HEK293T (cell line): ENCODE measurements at regions not wholly inside any gene's neighbourhood (a gene's known extent, or its start where the extent isn't known, plus 50 kb on each side); places are given as distances from the start of the nearest gene placed in this dataset.
A peak's percentile ranks its signal among the peaks of the same experiment; 100 is the strongest.

Experiments used
- CTCF ChIA-PET: fragments of 350-600 bp; formaldehyde crosslinking; extraction: SDS; loops from one replicate; lab custom pipeline; 2021; ENCODE audit warnings: antibody characterized with exemption, inconsistent platforms; lab: Yijun Ruan, JAX
- POLR2A ChIA-PET: fragments of 350-600 bp; formaldehyde crosslinking; extraction: SDS; loops from one replicate; lab custom pipeline; 2020; ENCODE audit warnings: antibody characterized with exemption, inconsistent platforms; lab: Yijun Ruan, JAX
- DNase-seq: peaks from one replicate; pipeline ENCODE4 v3.0.0; 2012; ENCODE audit warnings: mixed read lengths; ENCODE audit errors: extremely low spot score
- ARNT ChIP-seq: fragments of 450-650 bp; IDR thresholded peaks from 2 replicates; pipeline ENCODE4 v1.6.1; 2017; ENCODE audit warnings: mild to moderate bottlenecking
- BHLHE40 ChIP-seq: fragments of 450-650 bp; IDR thresholded peaks from 2 replicates; pipeline ENCODE4 v1.6.1; 2016; ENCODE audit warnings: mild to moderate bottlenecking, moderate library complexity, borderline replicate concordance
- CTBP1 ChIP-seq: fragments of 450-650 bp; IDR thresholded peaks from 2 replicates; pipeline ENCODE4 v1.6.1; 2016; ENCODE audit warnings: borderline replicate concordance
- ELF4 ChIP-seq: fragments of 450-650 bp; IDR thresholded peaks from 2 replicates; pipeline ENCODE4 v1.6.1; 2017; ENCODE audit warnings: antibody characterized with exemption
- FOXA1 ChIP-seq: fragments of 450-650 bp; IDR thresholded peaks from 2 replicates; pipeline ENCODE4 v1.6.1; 2016; ENCODE audit warnings: mild to moderate bottlenecking
- FOXK2 ChIP-seq: fragments of 450-650 bp; IDR thresholded peaks from 2 replicates; pipeline ENCODE4 v1.6.1; 2016; ENCODE audit warnings: mild to moderate bottlenecking
- FOXM1 ChIP-seq: fragments of 450-650 bp; IDR thresholded peaks from 2 replicates; pipeline ENCODE4 v1.6.1; 2017; ENCODE audit warnings: mild to moderate bottlenecking, borderline replicate concordance
- HDGF ChIP-seq: fragments of 450-650 bp; IDR thresholded peaks from 2 replicates; pipeline ENCODE4 v1.6.1; 2017; ENCODE audit warnings: antibody characterized with exemption, borderline replicate concordance
- L3MBTL2 ChIP-seq: fragments of 450-650 bp; conservative IDR thresholded peaks from 2 replicates; pipeline ENCODE4 v1.6.1; 2016; ENCODE audit warnings: mild to moderate bottlenecking
- LEF1 ChIP-seq: fragments of 450-650 bp; IDR thresholded peaks from 2 replicates; pipeline ENCODE4 v1.6.1; 2017; ENCODE audit warnings: mild to moderate bottlenecking, borderline replicate concordance
- NFRKB ChIP-seq: fragments of 450-650 bp; IDR thresholded peaks from 2 replicates; pipeline ENCODE4 v1.6.1; 2016; ENCODE audit warnings: mild to moderate bottlenecking, moderate library complexity
- PKNOX1 ChIP-seq: fragments of 450-650 bp; IDR thresholded peaks from 2 replicates; pipeline ENCODE4 v1.6.1; 2016
- SP1 ChIP-seq: fragments of 450-650 bp; IDR thresholded peaks from 2 replicates; pipeline ENCODE4 v1.6.1; 2017
- SUZ12 ChIP-seq: fragments of 450-650 bp; IDR thresholded peaks from 2 replicates; pipeline ENCODE4 v1.6.1; 2016; ENCODE audit warnings: mild to moderate bottlenecking
- TARDBP ChIP-seq: fragments of 450-650 bp; IDR thresholded peaks from 2 replicates; pipeline ENCODE4 v1.6.1; 2016
- ZNF384 ChIP-seq: fragments of 450-650 bp; IDR thresholded peaks from 2 replicates; pipeline ENCODE4 v1.6.1; 2016

- DNase-seq = peak; percentile 22
- TF ChIP-seq ELF4 = no peak
- TF ChIP-seq SUZ12 = no peak
- peak; percentile 64 for TF ChIP-seq CTBP1
- TF ChIP-seq PKNOX1 = peak; percentile 92
- CTCF ChIA-PET = no interaction called here
- POLR2A ChIA-PET = no interaction called here
Observed at GRCh38 chr18:61973273-61974115, 80.7 kb upstream of the RNF152 start.

DNA sequence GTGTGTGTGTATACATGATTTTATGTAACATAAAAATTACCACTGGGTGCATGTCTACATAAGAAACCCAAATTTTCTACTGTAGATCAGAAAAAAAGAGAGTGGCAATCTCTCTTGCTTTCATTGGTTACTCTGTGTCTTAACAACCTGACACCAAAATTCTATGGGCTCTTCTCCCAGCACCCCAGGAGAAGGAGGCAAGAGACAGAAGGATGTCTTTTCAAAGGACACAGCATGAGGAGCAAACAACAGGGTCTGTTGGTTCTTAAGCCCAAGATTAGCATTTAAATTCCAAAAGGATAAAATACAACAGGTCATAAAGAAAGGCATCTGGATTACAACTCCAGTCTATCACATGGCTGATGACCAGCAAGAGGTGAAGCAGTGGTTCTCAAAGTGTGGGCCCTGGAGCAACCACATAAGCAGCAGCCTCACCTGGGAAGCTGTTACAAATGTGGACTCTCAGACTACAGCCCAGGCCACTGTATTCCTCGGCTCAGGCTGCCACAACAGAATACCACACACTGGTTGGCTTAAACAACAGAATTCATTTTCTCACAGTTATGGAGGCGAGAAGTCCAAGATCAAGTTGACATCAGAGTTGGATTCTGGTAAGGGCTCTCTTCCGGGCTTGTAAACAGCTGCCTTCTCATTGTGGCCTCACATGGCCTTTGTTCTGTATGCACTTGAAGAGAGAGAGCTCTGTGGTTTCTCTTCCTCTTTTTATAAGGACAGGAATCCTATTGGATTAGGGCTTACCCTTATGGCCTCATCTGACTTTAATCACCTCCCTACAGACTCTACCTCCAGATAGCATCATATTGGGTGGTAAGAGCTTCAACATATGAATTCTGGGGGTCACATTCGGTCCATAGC lies 79.8 kb upstream of the RNF152 start:
- ChIA-PET POLR2A (no interaction called here), CTCF (no interaction called here)
- TF ChIP-seq HDGF = no peak
- TF ChIP-seq SUZ12 = no peak
- no peak for TF ChIP-seq FOXK2
- no peak for TF ChIP-seq LEF1
- no peak for TF ChIP-seq L3MBTL2
- no peak for TF ChIP-seq NFRKB
- no peak for TF ChIP-seq ZNF384
- no peak for TF ChIP-seq ARNT
- no peak for TF ChIP-seq CTBP1
- TF ChIP-seq PKNOX1 = no peak
- no peak for TF ChIP-seq ELF4
- no peak for TF ChIP-seq BHLHE40
- no peak for TF ChIP-seq SP1
- TF ChIP-seq FOXA1 = no peak
- no peak for TF ChIP-seq FOXM1
- TF ChIP-seq TARDBP = no peak
- no peak for DNase-seq

DNA sequence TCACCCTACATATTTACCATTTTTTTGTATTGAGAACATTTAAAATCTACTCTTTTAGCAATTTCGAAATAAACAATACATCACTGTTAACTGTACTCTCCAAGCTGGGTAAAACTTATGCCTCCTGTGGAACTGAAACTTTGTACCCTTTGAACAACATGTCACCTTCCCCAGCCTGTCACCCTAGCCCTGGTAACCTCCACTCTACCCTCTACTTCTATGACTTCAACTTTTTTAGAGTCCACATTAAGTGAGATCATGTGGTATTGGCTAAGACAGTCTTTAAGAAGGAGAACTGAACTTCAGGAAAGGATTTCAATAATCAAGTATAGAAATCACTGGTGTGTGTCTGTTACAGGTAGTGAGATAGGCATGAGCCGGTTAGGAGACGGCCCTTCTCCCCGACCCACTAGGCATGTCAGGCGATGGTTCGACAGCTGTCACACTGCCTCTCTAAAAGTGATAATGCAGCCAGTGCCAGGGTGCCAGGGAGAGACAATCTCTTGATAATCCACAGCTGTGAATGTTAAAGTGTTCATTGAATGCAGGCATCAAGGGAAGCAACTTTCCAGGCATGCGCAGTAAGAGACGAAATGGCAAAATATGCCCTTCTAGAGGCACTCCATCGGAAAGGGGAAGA lies 74.6 kb upstream of the RNF152 start:
- CTCF ChIA-PET = no interaction called here
- POLR2A ChIA-PET = no interaction called here
- DNase-seq = no peak
- TF ChIP-seq ARNT (no peak), TARDBP (no peak), ELF4 (no peak), CTBP1 (no peak), L3MBTL2 (no peak), FOXA1 (no peak), BHLHE40 (no peak), PKNOX1 (no peak), LEF1 (no peak), SUZ12 (no peak), ZNF384 (no peak), FOXK2 (no peak), FOXM1 (no peak), NFRKB (no peak), HDGF (no peak), SP1 (no peak)

DNA sequence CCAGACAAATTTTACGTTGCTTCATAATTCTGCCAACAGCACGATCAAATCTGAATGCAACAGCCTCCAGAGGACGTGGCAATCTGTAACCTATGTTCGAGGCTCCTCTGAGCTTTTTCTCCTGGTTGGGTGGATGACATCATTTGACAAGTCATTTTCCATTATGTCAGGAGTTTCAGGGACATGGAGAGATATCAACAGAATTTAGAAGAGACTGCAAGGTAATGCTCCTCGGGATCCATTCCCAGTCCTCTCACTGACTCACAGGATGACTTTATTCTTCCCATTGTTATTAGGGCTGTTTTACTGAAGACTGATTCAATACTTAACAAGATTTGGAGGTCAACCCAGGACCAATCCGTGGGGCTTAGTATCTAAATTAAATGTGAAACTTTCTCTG lies 72.5 kb upstream of the RNF152 start:
- TF ChIP-seq TARDBP (no peak), BHLHE40 (no peak), PKNOX1 (no peak), SP1 (no peak), HDGF (no peak)
- ChIA-PET CTCF (no interaction called here), POLR2A (no interaction called here)
- DNase-seq = no peak

- no peak for TF ChIP-seq SUZ12
- no peak for TF ChIP-seq ARNT
- TF ChIP-seq ELF4 = no peak
- TF ChIP-seq FOXM1 = no peak
- no peak for TF ChIP-seq FOXA1
- no peak for TF ChIP-seq ZNF384
- no peak for TF ChIP-seq TARDBP
- POLR2A ChIA-PET = no interaction called here
- CTCF ChIA-PET = no interaction called here
- DNase-seq = no peak
Observed at GRCh38 chr18:61964616-61965015, 71.8 kb upstream of the RNF152 start.
